NCI-H1105 (cell line): ENCODE measurements at regions not wholly inside any gene's neighbourhood (a gene's known extent, or its start where the extent isn't known, plus 50 kb on each side); places are given as distances from the start of the nearest gene placed in this dataset.

Source experiments
- DNase-seq: peaks from one replicate; lab custom pipeline; 2025; lab: John Stamatoyannopoulos, UW

DNA sequence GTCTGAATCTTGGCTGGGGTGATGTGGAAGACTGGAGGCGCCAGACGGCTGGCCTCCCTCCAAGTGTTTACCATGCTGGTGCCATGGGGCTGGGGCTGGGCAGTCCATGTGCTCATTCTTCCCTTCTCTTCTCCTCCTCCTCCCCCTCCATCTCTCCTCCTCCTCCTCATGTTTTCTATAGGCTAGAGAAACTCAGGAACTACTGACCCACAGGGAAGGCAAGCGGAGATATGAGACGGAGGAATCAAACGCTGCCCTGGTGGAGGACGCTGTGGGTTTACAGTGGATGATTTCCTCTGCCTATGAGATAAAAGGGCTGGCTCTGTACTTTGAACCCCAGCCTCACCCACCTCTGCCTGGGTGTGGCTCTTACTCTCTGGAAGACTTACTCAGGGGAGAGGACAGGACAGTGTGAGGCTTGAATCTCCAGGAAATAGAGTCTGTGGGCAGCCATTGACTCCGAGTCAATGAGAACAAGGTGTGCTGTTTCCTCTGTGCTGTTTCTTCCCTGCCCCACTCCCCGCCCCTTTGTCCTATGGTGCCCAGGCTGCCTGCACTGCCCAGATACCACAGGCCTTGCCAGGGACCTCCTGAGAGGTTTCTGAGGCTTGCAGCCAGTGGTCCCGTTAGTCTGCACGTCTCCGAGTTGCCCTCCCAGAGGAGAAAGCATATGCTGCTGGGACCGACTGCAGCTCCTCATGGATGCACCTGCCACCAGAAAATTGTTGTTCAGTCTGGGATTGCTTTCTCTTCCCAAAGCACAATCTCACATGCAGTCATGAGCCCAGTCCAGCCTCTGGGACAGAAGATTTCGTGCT, 132.6 kb upstream of the ARHGAP5 start:
- DNase-seq = no peak

DNA sequence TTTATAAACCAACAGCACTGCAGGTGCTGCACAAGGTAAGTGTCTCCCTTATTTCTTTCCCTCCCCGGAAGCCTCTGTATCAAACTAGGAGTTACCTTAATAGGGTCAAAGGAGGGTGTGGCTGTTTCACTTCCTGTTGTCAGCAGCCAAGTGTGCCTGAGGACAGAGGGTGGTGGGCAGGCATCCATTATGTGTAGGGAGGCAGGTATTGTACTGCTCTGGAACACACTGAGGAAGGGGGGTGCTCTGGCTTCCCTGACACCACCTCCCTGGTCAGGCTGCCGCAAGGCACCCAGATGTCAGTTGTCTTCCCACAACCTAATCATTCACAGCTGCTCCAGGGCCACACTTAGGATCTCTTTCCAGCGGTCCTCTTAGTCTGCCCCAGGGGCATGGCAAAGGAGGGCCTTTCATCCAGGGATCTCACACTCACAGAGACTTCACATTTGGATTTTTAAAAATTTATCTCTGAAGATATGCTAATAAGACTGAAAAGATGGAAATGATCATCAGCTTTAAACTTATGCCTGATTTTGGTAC, 132.0 kb upstream of the ARHGAP5 start:
- DNase-seq = no peak

DNA sequence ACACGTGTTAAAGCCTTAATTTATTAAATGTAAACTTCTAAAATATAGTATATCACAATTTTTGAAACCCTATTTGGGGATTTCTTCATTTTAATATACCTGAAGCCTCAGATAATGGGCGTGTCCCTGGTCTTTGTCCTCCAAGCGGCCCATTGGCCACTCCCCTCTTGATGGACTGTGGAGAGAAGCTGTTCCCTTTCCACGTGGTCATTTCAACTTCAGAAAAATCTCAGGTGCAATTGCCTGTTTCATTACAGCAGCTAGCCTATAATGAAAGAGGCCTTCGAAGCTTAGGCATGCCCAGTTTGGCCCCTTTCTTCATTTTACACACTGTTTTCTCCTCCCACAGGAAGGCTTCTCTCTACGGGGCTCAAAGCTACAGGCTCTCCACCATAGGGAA, 131.4 kb upstream of the ARHGAP5 start:
- DNase-seq = no peak

DNA sequence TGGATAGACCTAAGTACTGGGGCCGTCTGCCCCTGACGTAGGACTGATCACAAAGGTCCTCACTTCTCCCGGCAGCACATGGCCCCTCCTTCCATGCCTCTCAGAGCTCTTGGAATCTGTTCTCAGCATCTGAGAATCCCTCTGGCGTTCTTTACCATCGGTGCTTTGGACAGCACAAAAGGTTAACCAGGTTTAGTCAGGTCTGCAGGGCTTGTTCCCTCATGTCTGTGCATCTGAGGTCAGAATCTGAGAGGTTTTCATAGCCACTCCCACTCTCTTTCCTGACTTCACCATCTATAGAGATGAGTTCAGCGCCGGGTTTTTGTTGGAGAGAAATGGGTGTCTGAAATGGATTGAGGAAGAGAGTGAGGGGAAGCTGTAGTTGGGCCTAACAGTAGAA, 130.0 kb upstream of the ARHGAP5 start:
- DNase-seq = no peak

DNA sequence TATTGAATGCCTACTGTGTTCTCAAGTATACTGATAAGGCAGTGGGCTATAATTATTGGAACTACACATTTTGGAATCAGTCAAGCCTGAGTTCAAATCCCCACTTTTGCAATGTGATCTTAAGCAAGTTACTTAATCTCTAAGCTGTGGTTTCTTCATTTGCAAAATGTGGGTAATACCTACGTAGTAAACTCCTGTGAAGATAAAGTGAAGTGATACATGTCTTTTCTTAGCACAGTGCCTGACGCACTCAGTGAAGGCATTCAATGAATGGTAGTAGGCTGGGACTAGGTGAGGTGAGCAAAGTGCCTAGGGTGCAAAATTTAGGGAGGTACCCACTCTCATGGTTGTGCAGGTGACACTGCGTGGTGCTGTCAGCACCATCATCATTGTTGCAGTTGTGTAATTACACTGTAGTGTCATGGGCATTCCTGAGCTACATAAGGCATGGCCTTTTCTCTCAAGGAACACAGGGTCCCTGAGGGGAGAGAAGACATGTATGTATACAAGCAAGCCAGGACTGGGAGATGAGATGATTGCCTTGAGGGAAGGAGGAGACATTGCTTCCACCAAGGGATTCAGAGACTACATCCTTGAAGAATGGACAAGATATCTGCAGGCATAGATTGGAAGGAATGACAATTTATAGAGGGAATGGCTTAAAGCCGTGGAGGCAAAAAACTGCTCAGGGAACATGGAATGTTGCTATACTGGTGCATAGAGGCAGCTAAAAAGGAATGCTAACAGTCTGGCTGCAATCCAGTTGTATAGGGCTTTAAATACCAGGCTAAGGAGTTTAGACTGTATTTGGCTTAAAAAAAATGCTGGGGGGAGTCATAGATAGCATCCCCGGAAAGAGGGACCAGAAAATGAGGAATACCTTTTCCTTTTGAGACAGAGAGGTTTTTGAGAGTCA, 129.2 kb upstream of the ARHGAP5 start:
- no peak for DNase-seq

DNA sequence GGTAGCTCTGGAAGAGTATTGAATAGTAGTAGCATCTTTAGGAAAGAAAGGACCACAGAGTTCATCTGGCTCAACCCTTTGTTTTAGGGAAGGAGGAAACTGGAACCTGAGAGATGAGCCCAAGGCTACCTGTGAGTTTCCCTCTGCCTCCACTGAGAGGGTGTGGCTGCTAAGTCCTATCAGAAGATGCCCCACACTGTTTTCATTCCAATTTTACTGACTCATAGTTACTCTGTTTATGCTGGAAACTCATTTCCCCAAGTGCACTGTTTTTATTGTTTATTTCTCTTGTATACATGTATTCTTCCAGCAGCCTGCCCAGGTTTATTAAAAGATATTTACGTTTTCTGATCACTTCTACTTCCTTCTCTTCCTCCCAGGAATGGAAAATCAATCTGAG, 127.4 kb upstream of the ARHGAP5 start:
- DNase-seq = no peak

DNA sequence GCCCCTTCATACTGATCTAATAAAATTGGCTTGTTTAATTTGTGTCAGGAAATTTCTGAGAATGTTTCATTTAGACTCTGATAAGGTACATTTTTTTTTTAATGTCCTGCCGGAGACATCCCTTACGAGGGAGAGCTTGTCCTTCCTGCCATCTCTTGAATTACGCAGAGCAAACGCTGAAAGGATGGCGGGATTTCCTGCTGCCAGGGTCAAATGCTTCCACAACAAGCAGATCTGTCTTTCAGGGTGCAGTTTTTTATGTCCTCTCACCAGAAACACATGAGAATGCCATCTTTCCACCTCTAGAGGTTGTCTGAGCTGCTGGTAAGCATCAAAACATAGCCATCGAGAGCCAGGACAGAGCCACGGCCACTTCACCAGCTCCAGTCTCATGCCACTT, 126.8 kb upstream of the ARHGAP5 start:
- no peak for DNase-seq

DNA sequence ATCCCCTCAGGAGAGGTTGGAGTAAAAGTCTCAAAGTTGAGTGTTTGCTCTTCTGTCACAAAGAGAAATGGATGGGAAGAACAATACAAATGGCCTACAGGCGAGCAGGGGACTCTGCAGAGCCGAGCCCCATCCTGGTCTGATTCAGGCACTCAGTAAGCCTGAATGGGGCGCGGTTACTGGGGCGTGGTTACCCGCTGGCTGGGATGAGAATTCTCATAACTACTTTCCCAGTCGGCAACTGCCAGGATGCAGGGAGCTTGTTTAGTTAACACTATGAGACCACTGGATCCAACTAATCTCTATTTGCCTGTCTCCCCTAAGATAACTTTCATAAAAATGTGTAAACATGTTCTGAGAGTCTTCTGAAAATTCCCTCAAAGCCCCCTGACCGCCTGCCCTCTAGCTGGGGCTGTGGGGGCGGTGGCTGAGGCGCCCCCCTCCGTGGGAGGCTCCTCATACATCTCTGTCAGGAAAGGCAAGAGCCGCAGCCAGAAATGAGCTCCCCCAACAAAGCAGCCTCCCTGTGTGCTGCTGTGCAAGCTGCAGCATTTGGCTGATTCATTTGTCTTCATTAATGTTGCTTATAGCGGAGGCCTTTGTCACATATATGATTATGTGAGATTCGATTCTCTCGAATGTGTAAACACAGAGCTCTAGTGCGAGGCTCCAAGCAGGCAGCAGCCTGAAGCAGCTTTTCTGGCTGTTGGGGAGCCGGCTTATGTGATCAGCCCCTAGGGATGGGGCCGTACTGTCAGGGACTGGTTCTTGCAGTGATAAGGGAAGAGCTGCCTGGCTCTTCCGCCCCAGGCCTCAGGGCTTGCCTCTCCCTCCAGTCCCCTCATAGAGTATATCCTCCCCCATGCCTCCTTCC, 126.1 kb upstream of the ARHGAP5 start:
- no peak for DNase-seq

DNA sequence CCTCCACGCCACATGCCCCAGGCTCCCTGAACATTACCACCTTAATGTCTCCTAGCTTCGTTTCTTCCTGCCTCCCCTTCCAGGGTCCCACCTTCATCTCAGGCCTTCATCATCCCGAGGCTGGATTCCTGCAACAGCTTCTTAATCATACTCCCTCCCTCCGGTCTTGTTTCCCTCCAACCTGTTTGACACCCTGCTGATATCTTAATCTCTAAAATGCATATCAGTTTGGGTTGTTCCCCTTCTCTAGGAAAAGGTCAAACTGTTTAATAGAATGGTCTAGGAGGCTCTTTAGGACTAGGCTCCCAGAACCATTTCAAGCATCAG, 125.5 kb upstream of the ARHGAP5 start:
- no peak for DNase-seq

DNA sequence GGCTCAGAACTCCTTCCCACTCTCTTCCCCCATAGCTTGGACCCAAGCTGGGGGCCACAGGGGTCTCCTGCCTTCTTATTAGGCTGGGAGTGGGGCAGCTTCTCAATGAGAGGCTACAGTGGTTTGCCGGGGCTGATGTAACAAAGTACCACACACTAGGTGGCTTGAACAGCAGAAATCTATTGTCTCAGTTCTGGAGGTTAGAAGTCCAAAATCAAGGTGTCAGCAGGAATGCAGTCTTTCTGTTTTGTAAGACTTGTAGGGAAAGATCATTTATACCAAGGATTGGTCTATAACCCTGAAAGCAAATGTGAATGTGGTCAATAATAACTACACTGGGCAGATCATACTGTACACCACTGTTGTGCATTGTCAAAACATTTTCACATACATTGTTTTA, 124.5 kb upstream of the ARHGAP5 start:
- DNase-seq = no peak

DNA sequence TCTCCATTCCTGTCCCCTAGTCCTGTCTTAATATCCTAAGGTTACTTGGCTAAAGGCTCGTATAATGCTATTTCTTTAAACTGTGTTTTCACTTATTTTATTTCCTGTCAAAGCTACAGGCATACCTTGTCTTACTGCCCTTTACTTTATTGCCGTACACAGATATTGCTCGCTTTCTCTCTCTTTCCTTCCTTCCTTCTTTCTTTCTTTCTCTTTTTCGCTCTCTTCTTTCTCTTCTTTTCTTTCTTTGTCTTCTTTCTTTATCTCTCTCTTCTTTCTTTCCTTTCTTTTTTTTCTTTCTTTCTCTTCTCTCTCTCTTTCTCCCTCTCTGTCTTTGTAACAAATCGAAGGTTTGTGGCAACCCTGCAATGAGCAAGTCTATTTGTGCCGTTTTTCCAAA, 123.9 kb upstream of the ARHGAP5 start:
- no peak for DNase-seq

DNA sequence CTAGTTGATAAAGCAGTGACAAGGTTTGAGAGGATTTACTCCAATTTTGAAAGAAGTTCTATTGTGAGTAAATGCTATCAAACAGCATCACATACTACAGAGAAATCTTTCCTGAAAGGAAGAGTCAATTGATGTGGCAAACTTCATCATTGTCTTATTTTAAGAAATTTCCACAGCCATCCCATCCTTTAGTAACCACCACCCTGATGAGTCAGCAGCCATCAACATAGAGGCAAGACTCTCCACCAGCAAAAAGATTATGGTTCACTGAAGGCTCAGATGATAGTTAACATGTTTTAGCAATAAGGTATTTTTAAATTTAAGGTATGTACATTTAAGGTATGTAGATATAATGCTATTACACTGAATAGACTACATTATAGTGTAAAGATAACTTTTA, 122.1 kb upstream of the ARHGAP5 start:
- no peak for DNase-seq

DNA sequence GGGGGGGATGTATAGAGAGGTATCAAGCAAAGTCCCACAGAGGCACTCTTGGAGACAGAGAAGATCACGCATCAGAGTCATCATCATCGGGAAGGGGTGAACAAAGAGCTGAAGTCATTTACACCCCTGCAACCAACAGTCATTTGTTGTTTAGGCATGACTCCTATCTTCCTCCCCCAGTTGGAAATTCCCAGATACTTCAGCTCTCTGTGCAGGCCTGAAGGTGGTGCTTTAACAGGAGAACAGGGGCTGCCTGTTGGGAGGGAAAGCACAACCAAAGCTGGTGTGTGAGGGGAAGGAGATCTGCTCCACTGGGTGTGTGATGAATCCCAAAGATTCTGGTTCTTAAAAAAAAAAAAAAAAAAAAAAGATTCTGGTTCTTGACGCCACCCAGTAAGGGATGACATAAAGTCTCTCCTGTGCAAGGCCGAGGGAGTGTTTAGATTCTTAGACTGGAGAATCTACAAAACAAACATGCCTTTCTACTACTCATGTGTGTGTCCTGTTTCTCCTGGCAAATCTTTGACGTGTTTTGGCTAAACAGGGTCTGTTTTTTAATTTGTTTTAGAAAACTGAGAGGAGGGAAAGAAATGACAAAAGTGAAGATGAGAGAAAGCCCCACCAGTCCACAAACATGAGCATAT, 121.0 kb upstream of the ARHGAP5 start:
- DNase-seq = no peak

DNA sequence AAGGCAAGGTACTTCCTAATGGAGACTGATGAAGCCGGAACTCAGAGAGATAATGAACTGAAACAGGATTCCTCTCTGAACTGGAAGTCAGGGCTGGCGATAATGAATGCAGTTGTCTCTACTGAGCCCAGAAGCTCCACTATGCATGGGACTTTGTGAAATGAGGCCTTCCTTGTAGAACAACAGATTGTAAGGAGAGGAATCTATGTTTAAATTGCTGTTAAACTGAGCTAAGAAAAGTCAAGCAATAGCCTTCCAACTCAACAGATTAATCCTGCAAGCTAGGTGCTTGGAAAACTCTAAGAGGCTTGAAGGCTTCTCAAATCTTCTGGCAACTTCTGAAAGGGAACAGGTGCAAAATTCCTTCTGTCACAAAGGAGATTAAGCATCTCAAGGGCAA, 119.5 kb upstream of the ARHGAP5 start:
- no peak for DNase-seq

DNA sequence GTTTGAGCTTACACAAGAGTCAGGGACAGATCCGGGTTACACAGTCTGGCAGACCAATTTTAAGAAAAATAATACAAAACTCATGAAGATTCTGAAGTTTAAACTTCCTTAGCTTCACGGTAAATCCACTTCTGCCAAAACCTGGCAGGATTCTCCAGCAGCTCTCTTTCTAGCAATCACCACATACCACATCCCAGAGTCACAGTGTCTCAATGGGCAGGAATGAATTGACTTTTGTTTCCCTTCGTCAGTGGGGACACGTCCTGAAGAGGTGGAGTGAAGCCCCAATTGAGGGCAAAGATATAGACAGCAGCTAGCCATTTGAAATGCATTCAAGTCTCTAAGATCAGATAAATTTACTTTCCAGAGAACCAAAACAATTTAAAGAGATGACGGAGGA, 117.1 kb upstream of the ARHGAP5 start:
- DNase-seq = no peak

DNA sequence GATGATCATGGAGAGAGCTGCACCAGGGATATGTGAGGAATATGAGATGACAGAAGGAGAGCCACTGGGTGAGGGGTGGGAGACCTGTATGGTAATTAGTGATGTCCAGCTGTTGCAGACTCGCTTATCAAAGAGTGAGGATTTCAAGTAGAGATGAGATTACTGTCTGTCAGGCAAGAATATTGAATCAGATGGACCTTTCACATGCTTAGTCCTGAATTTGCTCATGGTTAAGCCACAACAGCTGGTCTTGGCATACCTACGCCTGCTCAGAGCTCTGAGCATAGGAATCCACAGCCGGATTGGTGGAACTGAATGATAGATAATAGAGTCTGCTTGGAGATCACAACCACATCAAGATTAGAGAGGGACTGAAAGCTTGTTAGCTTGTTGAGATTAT, 115.2 kb upstream of the ARHGAP5 start:
- DNase-seq = no peak

DNA sequence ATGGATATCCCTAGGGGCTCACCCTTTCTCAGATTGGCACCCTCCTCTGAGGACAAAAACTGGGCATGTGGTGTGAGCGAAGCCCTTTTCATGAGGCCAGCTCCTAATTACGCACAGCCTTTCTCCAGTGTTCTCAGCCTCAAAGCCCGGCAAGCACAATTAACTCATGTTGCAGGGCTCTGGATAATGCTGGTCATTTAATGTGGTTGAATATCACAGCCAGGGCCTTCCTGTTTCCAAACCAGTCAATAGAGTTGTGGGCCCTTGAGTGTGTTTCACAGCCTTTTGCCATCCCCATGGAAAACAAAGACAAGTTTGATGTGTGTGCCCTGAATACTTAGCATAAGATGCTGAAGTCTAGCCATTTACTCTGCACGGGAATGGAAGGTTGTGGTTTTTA, 114.2 kb upstream of the ARHGAP5 start:
- no peak for DNase-seq

DNA sequence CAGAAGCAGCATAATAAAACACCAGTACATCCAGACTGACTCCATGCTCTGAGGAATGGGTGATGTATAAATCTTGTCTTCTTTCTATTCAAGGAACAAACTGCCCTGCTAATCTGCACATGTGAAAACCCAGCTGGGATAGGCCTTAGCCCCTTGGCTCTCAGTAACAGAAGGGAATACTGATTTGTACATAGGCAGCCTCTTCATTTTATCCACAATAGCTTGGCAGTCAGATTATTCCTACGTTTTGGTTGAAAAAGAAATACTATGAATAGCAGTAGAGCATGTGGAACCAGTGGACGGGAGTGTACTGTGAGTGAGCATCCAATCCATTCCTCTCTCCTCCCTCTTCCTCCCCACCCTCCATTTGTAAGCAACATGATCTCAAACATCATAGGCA, 113.5 kb upstream of the ARHGAP5 start:
- DNase-seq = no peak

DNA sequence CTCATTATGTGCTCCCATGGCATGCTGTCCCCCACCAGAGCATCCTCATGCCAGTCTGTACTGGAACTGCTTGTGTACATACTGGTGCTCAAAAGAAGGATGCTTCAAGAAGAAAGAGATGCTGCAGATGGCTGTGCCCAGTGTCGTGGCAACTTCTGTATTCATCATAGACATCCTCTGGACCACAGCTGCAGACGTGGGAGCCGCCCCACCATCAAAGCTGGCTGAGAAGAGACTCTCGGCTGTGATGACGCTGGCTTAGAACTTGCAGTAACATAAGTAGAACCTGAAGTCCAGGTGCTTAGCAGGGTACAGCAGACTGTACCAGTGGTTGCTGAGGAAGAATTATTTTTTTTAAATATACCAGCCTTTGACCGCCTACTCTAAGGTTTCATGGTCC, 112.6 kb upstream of the ARHGAP5 start:
- no peak for DNase-seq

DNA sequence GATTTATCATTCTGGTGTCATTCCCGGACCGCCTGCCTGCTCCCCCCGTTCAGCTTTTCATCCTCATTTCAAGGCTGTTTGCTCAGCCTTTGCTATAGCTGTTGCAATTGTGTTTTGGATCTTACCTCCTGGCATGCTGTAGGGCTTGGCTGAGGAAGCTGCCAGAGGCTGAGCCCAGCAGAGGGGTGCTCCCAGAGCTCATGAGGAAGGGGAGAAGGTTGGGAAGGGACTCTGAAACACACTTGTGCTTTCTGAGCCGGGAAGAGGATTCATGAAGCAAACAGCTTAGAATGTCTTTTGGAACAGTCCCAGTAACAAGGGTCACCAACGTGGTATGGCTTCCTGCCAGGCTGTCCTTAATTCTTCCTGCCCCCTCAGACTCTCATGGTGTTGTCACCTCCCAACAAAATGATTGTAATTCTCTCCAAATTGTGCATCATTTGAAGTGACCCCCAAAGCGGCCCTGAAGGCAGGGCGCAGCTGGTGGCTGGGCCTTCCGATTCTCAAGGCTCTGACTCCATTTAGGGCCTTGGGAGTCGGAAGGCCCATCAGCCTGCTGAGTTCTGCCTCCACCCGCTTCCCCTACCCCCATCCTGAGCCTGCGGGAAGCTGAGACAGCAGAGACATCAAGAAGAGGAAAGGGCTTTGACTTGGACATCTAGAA, 111.9 kb upstream of the ARHGAP5 start:
- DNase-seq = no peak
